ENCODE measurements at regions not wholly inside any gene's neighbourhood (a gene's known extent, or its start where the extent isn't known, plus 50 kb on each side); places are given as distances from the start of the nearest gene placed in this dataset.

DNA sequence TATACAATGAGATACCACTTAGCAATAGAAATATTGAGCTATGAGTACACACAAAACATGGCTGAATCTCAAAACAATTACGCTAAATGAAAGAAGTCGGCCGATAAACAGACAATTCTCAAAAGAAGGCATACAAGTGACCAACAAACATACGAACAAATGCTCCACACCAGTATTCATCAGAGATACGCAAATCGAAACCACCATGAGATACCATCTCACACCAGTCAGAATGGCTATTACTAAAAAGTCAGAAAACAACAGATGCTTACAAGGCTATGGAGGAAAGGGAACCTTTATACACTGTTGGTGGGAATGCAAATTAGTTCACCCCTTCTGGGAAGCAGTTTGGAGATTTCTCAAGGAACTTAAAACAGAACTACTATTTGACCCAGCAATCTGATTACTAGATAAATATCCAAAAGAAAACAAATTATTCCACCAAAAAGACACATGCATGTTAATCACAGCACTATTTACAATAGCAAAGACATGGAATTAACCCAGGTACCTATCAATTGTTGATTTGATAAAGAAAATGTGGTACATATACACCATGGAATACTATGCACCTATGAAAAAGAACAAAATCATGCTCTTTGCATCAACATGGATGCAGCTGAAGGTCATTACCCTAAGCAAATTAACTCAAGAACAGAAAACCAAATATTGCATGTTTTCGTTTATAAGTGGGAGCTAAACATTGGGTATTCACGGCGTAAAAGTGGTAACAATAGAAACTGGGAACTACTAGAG, 90.9 kb upstream of the GRAMD1B start:
- no peak overlapping the region for H3K4me3 Mint-ChIP-seq
- H3K4me2 ChIP-seq (replicated peaks; ENCODE audit: extremely low read depth, low read length, poor library complexity, severe bottlenecking), result no peak overlapping the region
- H3K4me1 ChIP-seq (ENCODE audit: control insufficient read depth in 1 of 2, insufficient read depth in 2 of 2, low read length in 2 of 2), result no peaks in the 10 kb centered on the region
- H3K9ac ChIP-seq (ENCODE audit: insufficient read depth, low read length, poor library complexity, severe bottlenecking), result no peak overlapping the region
- peaks cover 0 to 4% (median 0%) of the 10 kb centered on the region in 3 donors for H3K27me3 Mint-ChIP-seq (ENCODE audit: low read depth in 3 of 3)
- no peak overlapping the region for H3K27ac Mint-ChIP-seq
- no peak for DNase-seq
- no peaks in the 10 kb centered on the region for H3K36me3 Mint-ChIP-seq
- H4K20me1 ChIP-seq (ENCODE audit: insufficient read depth, low read length), result no peaks in the 10 kb centered on the region
- H3K4me1 Mint-ChIP-seq, result no peaks in the 10 kb centered on the region
- H3K27ac ChIP-seq (ENCODE audit: low read depth in 1 of 2, low read length in 2 of 2), result no peak overlapping the region
- no peaks in the 10 kb centered on the region for H3K27me3 ChIP-seq (ENCODE audit: control insufficient read depth in 2 of 2, insufficient read depth in 2 of 2, low read length in 2 of 2)
- intact Hi-C loops (cut with micrococcal nuclease), result no loop called here
- no peaks in the 10 kb centered on the region for H3K79me2 ChIP-seq (ENCODE audit: insufficient read depth, low read length)
- peaks cover 7 to 18% (median 13%) of the 10 kb centered on the region in 7 donors for H3K9me3 Mint-ChIP-seq
- 100% methylated on average over 3 of the region's 9 CpGs for WGBS (ENCODE audit: insufficient coverage)
- H3K36me3 ChIP-seq (replicated peaks in 1 of 2; ENCODE audit: control insufficient read depth in 1 of 2, insufficient read depth in 2 of 2, low read length in 2 of 2), result no peaks in the 10 kb centered on the region
- no peak overlapping the region for H3K4me3 ChIP-seq (replicated peaks in 1 of 3; ENCODE audit: low read depth in 2 of 3, low read length in 3 of 3)
- H3K9me3 ChIP-seq (replicated peaks in 1 of 2; ENCODE audit: control insufficient read depth in 1 of 2, insufficient read depth in 1 of 2, low read length in 2 of 2), result peaks cover 0 to 24% of the 10 kb centered on the region in 2 donors
- H2AFZ ChIP-seq (ENCODE audit: insufficient read depth, low read depth, low read length, poor library complexity, severe bottlenecking), result no peak overlapping the region
- TF ChIP-seq, protein P1, sequence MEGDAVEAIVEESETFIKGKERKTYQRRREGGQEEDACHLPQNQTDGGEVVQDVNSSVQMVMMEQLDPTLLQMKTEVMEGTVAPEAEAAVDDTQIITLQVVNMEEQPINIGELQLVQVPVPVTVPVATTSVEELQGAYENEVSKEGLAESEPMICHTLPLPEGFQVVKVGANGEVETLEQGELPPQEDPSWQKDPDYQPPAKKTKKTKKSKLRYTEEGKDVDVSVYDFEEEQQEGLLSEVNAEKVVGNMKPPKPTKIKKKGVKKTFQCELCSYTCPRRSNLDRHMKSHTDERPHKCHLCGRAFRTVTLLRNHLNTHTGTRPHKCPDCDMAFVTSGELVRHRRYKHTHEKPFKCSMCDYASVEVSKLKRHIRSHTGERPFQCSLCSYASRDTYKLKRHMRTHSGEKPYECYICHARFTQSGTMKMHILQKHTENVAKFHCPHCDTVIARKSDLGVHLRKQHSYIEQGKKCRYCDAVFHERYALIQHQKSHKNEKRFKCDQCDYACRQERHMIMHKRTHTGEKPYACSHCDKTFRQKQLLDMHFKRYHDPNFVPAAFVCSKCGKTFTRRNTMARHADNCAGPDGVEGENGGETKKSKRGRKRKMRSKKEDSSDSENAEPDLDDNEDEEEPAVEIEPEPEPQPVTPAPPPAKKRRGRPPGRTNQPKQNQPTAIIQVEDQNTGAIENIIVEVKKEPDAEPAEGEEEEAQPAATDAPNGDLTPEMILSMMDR (IDR thresholded peaks at IDR 0.05), result no peak

DNA sequence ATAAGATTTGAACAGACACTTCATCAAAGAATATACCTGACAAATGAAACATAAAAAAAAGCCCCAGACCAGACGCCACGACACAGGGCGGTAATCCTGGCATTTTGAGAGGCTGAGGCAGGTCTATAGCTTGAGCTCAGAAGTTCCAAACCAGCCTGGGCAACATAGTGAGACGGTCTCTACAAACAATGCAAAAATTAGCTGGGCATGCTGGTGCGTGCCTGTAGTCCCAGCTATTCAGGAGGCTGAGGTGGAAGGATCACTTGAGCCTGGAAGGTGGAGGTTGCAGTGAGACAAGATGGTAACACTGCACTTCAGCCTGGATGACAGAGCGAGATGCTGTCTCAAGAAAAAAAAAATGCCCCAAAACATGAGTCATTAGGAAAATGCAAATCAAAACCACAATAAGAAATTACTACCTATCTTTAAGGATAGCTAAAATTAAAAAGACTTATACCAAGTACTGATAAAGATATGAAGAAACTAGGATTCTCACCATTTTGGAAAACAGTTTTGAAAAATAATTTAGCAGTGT, 91.7 kb upstream of the GRAMD1B start:
- DNase-seq, result no peak
- Histone ChIP-seq H3K9ac (ENCODE audit: insufficient read depth, low read length, poor library complexity, severe bottlenecking) (no peak overlapping the region), H3K27ac (ENCODE audit: low read depth in 1 of 2, low read length in 2 of 2) (no peak overlapping the region), H4K20me1 (ENCODE audit: insufficient read depth, low read length) (no peaks in the 10 kb centered on the region), H3K36me3 (replicated peaks in 1 of 2; ENCODE audit: control insufficient read depth in 1 of 2, insufficient read depth in 2 of 2, low read length in 2 of 2) (no peaks in the 10 kb centered on the region), H3K4me1 (ENCODE audit: control insufficient read depth in 1 of 2, insufficient read depth in 2 of 2, low read length in 2 of 2) (no peaks in the 10 kb centered on the region), H3K9me3 (replicated peaks in 1 of 2; ENCODE audit: control insufficient read depth in 1 of 2, insufficient read depth in 1 of 2, low read length in 2 of 2) (peaks cover 0 to 21% of the 10 kb centered on the region in 2 donors), H3K4me2 (replicated peaks; ENCODE audit: extremely low read depth, low read length, poor library complexity, severe bottlenecking) (no peak overlapping the region), H3K79me2 (ENCODE audit: insufficient read depth, low read length) (no peaks in the 10 kb centered on the region), H2AFZ (ENCODE audit: insufficient read depth, low read depth, low read length, poor library complexity, severe bottlenecking) (no peak overlapping the region), H3K4me3 (replicated peaks in 1 of 3; ENCODE audit: low read depth in 2 of 3, low read length in 3 of 3) (no peak overlapping the region), H3K27me3 (ENCODE audit: control insufficient read depth in 2 of 2, insufficient read depth in 2 of 2, low read length in 2 of 2) (no peaks in the 10 kb centered on the region)
- Mint-ChIP-seq H3K27me3 (ENCODE audit: low read depth in 3 of 3) (peaks cover 0 to 2% (median 0%) of the 10 kb centered on the region in 3 donors), H3K36me3 (no peaks in the 10 kb centered on the region), H3K27ac (no peak overlapping the region), H3K4me3 (no peak overlapping the region), H3K9me3 (peaks cover 7 to 18% (median 9%) of the 10 kb centered on the region in 7 donors), H3K4me1 (no peaks in the 10 kb centered on the region)
- TF ChIP-seq, protein P1 (IDR thresholded peaks at IDR 0.05), result no peak
- intact Hi-C loops (cut with micrococcal nuclease), result no loop called here
- WGBS (ENCODE audit: insufficient coverage), result 97% methylated on average over 5 of the region's 6 CpGs

Data from CD14-positive monocyte (primary cell).